ENCODE measurements at regions not wholly inside any gene's neighbourhood (a gene's known extent, or its start where the extent isn't known, plus 50 kb on each side); places are given as distances from the start of the nearest gene placed in this dataset.

- H3K4me1 ChIP-seq (ENCODE audit: control insufficient read depth, insufficient read depth, low read length) = no peaks in the 10 kb centered on the region
- no peak overlapping the region for H4K5ac ChIP-seq (ENCODE audit: low read depth, low read length)
- CTCF ChIA-PET = no interaction called here
- no peak for TF ChIP-seq NFE2L2 (IDR thresholded peaks at IDR 0.05; ENCODE audit: low read depth, low read length)
- TF ChIP-seq POLR2A (IDR thresholded peaks at IDR 0.05; ENCODE audit: low read depth, low read length) = no peak
- TF ChIP-seq SMC3 (IDR thresholded peaks at IDR 0.05; ENCODE audit: low read depth, low read length) = no peak
- TF ChIP-seq, protein P1, sequence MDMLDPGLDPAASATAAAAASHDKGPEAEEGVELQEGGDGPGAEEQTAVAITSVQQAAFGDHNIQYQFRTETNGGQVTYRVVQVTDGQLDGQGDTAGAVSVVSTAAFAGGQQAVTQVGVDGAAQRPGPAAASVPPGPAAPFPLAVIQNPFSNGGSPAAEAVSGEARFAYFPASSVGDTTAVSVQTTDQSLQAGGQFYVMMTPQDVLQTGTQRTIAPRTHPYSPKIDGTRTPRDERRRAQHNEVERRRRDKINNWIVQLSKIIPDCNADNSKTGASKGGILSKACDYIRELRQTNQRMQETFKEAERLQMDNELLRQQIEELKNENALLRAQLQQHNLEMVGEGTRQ (IDR thresholded peaks at IDR 0.05; ENCODE audit: low read depth, low read length) = no peak
- no peak for TF ChIP-seq MXI1 (IDR thresholded peaks at IDR 0.05; ENCODE audit: borderline replicate concordance, low read depth, low read length)
- TF ChIP-seq FOS (IDR thresholded peaks at IDR 0.05; ENCODE audit: low read depth, low read length) = no peak
- TF ChIP-seq MAFK (IDR thresholded peaks at IDR 0.05; ENCODE audit: low read depth, low read length) = no peak
- TF ChIP-seq RFX5 (IDR thresholded peaks at IDR 0.05; ENCODE audit: low read depth, low read length) = no peak
- TF ChIP-seq MAZ (IDR thresholded peaks at IDR 0.05; ENCODE audit: borderline replicate concordance, low read depth, low read length) = no peak
- TF ChIP-seq BHLHE40 (IDR thresholded peaks at IDR 0.05; ENCODE audit: low read depth, low read length) = no peak
- no peak for TF ChIP-seq CHD1 (IDR thresholded peaks at IDR 0.05; ENCODE audit: low read depth, low read length)
- TF ChIP-seq RCOR1 (IDR thresholded peaks at IDR 0.05; ENCODE audit: insufficient replicate concordance, low read length) = no peak
- no peak for TF ChIP-seq RAD21 (IDR thresholded peaks at IDR 0.05; ENCODE audit: low read length)
- TF ChIP-seq, protein P2, sequence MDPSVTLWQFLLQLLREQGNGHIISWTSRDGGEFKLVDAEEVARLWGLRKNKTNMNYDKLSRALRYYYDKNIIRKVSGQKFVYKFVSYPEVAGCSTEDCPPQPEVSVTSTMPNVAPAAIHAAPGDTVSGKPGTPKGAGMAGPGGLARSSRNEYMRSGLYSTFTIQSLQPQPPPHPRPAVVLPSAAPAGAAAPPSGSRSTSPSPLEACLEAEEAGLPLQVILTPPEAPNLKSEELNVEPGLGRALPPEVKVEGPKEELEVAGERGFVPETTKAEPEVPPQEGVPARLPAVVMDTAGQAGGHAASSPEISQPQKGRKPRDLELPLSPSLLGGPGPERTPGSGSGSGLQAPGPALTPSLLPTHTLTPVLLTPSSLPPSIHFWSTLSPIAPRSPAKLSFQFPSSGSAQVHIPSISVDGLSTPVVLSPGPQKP (IDR thresholded peaks at IDR 0.05; ENCODE audit: borderline replicate concordance, low read depth, low read length) = no peak
- TF ChIP-seq, protein P3, sequence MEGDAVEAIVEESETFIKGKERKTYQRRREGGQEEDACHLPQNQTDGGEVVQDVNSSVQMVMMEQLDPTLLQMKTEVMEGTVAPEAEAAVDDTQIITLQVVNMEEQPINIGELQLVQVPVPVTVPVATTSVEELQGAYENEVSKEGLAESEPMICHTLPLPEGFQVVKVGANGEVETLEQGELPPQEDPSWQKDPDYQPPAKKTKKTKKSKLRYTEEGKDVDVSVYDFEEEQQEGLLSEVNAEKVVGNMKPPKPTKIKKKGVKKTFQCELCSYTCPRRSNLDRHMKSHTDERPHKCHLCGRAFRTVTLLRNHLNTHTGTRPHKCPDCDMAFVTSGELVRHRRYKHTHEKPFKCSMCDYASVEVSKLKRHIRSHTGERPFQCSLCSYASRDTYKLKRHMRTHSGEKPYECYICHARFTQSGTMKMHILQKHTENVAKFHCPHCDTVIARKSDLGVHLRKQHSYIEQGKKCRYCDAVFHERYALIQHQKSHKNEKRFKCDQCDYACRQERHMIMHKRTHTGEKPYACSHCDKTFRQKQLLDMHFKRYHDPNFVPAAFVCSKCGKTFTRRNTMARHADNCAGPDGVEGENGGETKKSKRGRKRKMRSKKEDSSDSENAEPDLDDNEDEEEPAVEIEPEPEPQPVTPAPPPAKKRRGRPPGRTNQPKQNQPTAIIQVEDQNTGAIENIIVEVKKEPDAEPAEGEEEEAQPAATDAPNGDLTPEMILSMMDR (conservative IDR thresholded peaks at IDR 0.05; ENCODE audit: low read depth, low read length) = no peak
- TF ChIP-seq CEBPB (IDR thresholded peaks at IDR 0.05; ENCODE audit: low read depth, low read length) = no peak
- H2AFZ ChIP-seq (replicated peaks; ENCODE audit: low read length, poor library complexity) = no peak overlapping the region
- POLR2A ChIA-PET (ENCODE audit: unreplicated experiment) = no interaction called here
- in situ Hi-C loops (cut with MboI; ENCODE audit: low sequenced_read_pairs) (no loop called here), intact Hi-C loops (cut with micrococcal nuclease) (no loop called here), dilution Hi-C loops (cut with HindIII; ENCODE audit: low sequenced_read_pairs, unreplicated experiment) (no loop called here)
- no peak overlapping the region for H2BK15ac ChIP-seq (ENCODE audit: low read depth, low read length)
- H3K79me1 ChIP-seq (ENCODE audit: low read depth in 1 of 2, low read length in 2 of 2) = no peaks in the 10 kb centered on the region
- H3K14ac ChIP-seq (replicated peaks; ENCODE audit: low read depth, low read length) = no peak overlapping the region
- no peak overlapping the region for H3K4ac ChIP-seq (ENCODE audit: low read depth, low read length)
- no peak overlapping the region for H2BK20ac ChIP-seq (ENCODE audit: low read depth, low read length)
- peaks cover 29% of the 10 kb centered on the region for H3K27me3 ChIP-seq (ENCODE audit: control insufficient read depth, insufficient read depth, low read length)
- DNase-seq = no peak
- H3K9me3 ChIP-seq (ENCODE audit: control insufficient read depth, insufficient read depth, low read length) = no peaks in the 10 kb centered on the region
- no peak for ATAC-seq (ENCODE audit: low read depth)
- H3K18ac ChIP-seq (ENCODE audit: low read depth, low read length) = no peak overlapping the region
- no peaks in the 10 kb centered on the region for H3K9me1 ChIP-seq (ENCODE audit: insufficient read depth, low read length)
- no peak overlapping the region for H4K8ac ChIP-seq (ENCODE audit: low read depth in 2 of 2, low read length in 2 of 2)
- H2AK9ac ChIP-seq (replicated peaks; ENCODE audit: low read depth, low read length, poor library complexity) = no peak overlapping the region
- H2BK5ac ChIP-seq (ENCODE audit: low read depth, low read length, poor library complexity, severe bottlenecking) = no peak overlapping the region
- no peak overlapping the region for H4K91ac ChIP-seq (ENCODE audit: insufficient read depth, low read depth, low read length)
- no peak overlapping the region for H3K23ac ChIP-seq (ENCODE audit: low read depth, low read length)
- H4K20me1 ChIP-seq (ENCODE audit: insufficient read depth, low read length) = no peaks in the 10 kb centered on the region
- H2AK5ac ChIP-seq (ENCODE audit: low read depth, low read length) = no peak overlapping the region
- H3K56ac ChIP-seq (ENCODE audit: extremely low read depth, insufficient read depth, low read length) = no peak overlapping the region
- no peak overlapping the region for H3K4me3 ChIP-seq (ENCODE audit: insufficient read depth, low read depth, low read length)
- no peak overlapping the region for H2BK120ac ChIP-seq (ENCODE audit: low read depth, low read length)
- no peak overlapping the region for H3K27ac ChIP-seq (ENCODE audit: insufficient read depth, low read length)
- BruUV-seq (replicated peaks) = no TSS peak
- whole genome bisulfite sequencing, 2 experiments (ENCODE audit: extremely low coverage in 2 of 2, insufficient read length in 1 of 2) = 72% methylated on average over 8 of the region's 19 CpGs; no CpG with 5 or more reads in 1 of the 2 experiments
- H3K36me3 ChIP-seq (ENCODE audit: control insufficient read depth, insufficient read depth, low read length) = no peaks in the 10 kb centered on the region
- H3K9ac ChIP-seq (ENCODE audit: low read depth, low read length) = no peak overlapping the region
- no peak overlapping the region for H3K4me2 ChIP-seq (ENCODE audit: low read depth, low read length)
Measured at GRCh38 chr16:73192232-73192894, 144.4 kb upstream of the ZFHX3 start.
